Right atrium auricular region (tissue), 2 donors: ENCODE measurements at regions not wholly inside any gene's neighbourhood (a gene's known extent, or its start where the extent isn't known, plus 50 kb on each side); places are given as distances from the start of the nearest gene placed in this dataset.

Experiments used
- DNase-seq: peaks from one replicate; pipeline ENCODE4 v3.0.0-alpha.2; 2019; ENCODE audit warnings: low spot score
- H3K27ac ChIP-seq, 2 donors: fragments of 200-600 bp; sonication (generic); 1 replicate in 1 of 2; 2 replicates in 1 of 2; pipeline ENCODE4 v1.5.1; 2016 to 2019
- H3K27me3 ChIP-seq, 2 donors: fragments of 200-600 bp; sonication (generic); one replicate each; pipeline versions ENCODE4 v1.5.1 to v1.6.0; 2017 to 2019
- H3K36me3 ChIP-seq: fragments of 200-600 bp; sonication (generic); one replicate; pipeline ENCODE4 v1.5.1; 2016
- H3K4me1 ChIP-seq, 2 donors: fragments of 200-600 bp; sonication (generic); one replicate each; pipeline versions ENCODE4 v1.5.1 to v1.6.0; 2017 to 2019
- H3K4me3 ChIP-seq, 2 donors: fragments of 200-600 bp; sonication (generic); 1 replicate in 1 of 2; 2 replicates in 1 of 2; pipeline ENCODE4 v1.5.1; 2017 to 2019; ENCODE audit warnings: mild to moderate bottlenecking in 1 of 2, moderate library complexity in 1 of 2
- H3K9me3 ChIP-seq, 2 donors: fragments of 200-600 bp; sonication (generic); one replicate each; pipeline ENCODE4 v1.5.1; 2019
- TF ChIP-seq, protein P1 (sequence below), 2 donors: fragments of 200-600 bp; sonication (generic); IDR thresholded peaks; one replicate each; pipeline ENCODE4 v1.5.1; 2019; ENCODE audit warnings: antibody characterized with exemption in 2 of 2

DNA sequence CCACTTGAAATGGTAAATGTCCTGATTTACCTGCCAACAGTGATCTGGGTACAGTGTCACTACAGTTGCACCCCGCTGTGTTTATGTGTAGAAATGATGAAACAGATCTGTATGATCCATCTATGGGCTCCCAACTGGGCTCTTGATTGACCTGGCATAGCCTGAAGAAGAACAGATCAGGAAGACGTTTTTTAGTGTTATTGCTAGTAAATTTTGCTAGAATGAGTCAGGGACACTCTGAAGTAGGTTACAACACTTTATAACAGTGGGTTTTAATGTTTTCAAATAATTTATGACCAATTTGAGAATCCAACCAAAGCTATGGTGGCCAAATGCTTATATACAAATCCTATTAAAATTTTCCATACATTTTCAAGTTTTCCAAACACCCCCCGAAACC, 110.3 kb downstream of the DKK1 start:
- TF ChIP-seq, protein P1, sequence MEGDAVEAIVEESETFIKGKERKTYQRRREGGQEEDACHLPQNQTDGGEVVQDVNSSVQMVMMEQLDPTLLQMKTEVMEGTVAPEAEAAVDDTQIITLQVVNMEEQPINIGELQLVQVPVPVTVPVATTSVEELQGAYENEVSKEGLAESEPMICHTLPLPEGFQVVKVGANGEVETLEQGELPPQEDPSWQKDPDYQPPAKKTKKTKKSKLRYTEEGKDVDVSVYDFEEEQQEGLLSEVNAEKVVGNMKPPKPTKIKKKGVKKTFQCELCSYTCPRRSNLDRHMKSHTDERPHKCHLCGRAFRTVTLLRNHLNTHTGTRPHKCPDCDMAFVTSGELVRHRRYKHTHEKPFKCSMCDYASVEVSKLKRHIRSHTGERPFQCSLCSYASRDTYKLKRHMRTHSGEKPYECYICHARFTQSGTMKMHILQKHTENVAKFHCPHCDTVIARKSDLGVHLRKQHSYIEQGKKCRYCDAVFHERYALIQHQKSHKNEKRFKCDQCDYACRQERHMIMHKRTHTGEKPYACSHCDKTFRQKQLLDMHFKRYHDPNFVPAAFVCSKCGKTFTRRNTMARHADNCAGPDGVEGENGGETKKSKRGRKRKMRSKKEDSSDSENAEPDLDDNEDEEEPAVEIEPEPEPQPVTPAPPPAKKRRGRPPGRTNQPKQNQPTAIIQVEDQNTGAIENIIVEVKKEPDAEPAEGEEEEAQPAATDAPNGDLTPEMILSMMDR (IDR thresholded peaks at IDR 0.05) = no peak
- Histone ChIP-seq H3K9me3 (no peaks in the 10 kb centered on the region), H3K4me3 (no peak overlapping the region), H3K36me3 (no peaks in the 10 kb centered on the region), H3K27me3 (no peaks in the 10 kb centered on the region), H3K27ac (no peak overlapping the region), H3K4me1 (no peaks in the 10 kb centered on the region)
- DNase-seq = no peak

GRCh38 chr10:52434734-52435133, 120.7 kb downstream of the DKK1 start:
- Histone ChIP-seq H3K4me1 (no peaks in the 10 kb centered on the region), H3K9me3 (no peaks in the 10 kb centered on the region), H3K27ac (no peak overlapping the region), H3K4me3 (no peak overlapping the region), H3K27me3 (no peaks in the 10 kb centered on the region), H3K36me3 (no peaks in the 10 kb centered on the region)
- TF ChIP-seq, protein P1 (IDR thresholded peaks at IDR 0.05) = no peak
- no peak for DNase-seq

GRCh38 chr10:52436664-52437063, 122.6 kb downstream of the DKK1 start:
- no peaks in the 10 kb centered on the region for H3K4me1 ChIP-seq
- no peak overlapping the region for H3K4me3 ChIP-seq
- no peaks in the 10 kb centered on the region for H3K9me3 ChIP-seq
- DNase-seq = no peak
- H3K36me3 ChIP-seq = no peaks in the 10 kb centered on the region
- TF ChIP-seq, protein P1 (IDR thresholded peaks at IDR 0.05) = no peak
- no peaks in the 10 kb centered on the region for H3K27me3 ChIP-seq
- no peak overlapping the region for H3K27ac ChIP-seq

GRCh38 chr10:52437205-52437646, 123.1 kb downstream of the DKK1 start:
- H3K4me3 ChIP-seq = no peak overlapping the region
- no peak overlapping the region for H3K27ac ChIP-seq
- no peaks in the 10 kb centered on the region for H3K27me3 ChIP-seq
- DNase-seq = no peak
- no peaks in the 10 kb centered on the region for H3K36me3 ChIP-seq
- no peaks in the 10 kb centered on the region for H3K9me3 ChIP-seq
- TF ChIP-seq, protein P1 (IDR thresholded peaks at IDR 0.05) = no peak
- H3K4me1 ChIP-seq = no peaks in the 10 kb centered on the region

DNA sequence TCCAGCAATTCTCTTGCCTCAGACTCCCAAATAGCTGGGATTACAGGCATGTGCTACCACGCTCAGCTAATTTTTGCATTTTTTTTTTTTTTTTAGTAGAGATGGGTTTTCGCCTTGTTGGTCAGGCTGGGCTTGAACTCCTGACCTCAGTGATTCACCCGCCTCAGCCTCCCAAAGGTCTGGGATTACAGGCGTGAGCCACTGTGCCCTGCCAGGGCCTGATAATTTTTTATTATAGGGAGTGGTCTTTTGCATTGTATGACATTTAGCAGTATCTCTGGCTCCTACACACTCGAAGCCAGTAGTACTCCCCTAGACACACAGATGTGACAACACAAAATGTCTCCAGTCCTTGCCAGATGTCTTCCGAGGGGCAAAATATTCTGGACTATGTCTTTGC, 124.0 kb downstream of the DKK1 start:
- TF ChIP-seq, protein P1 (IDR thresholded peaks at IDR 0.05) = no peak
- Histone ChIP-seq H3K4me1 (no peaks in the 10 kb centered on the region), H3K4me3 (no peak overlapping the region), H3K27me3 (no peaks in the 10 kb centered on the region), H3K36me3 (no peaks in the 10 kb centered on the region), H3K27ac (no peak overlapping the region), H3K9me3 (no peaks in the 10 kb centered on the region)
- DNase-seq = no peak

GRCh38 chr10:52440612-52441285, 126.7 kb downstream of the DKK1 start:
- no peak for DNase-seq
- Histone ChIP-seq H3K4me3 (no peak overlapping the region), H3K9me3 (no peaks in the 10 kb centered on the region), H3K36me3 (no peaks in the 10 kb centered on the region), H3K27ac (no peak overlapping the region), H3K4me1 (no peaks in the 10 kb centered on the region), H3K27me3 (no peaks in the 10 kb centered on the region)
- TF ChIP-seq, protein P1 (IDR thresholded peaks at IDR 0.05) = no peak
